ENCODE measurements at regions not wholly inside any gene's neighbourhood (a gene's known extent, or its start where the extent isn't known, plus 50 kb on each side); places are given as distances from the start of the nearest gene placed in this dataset.

DNA sequence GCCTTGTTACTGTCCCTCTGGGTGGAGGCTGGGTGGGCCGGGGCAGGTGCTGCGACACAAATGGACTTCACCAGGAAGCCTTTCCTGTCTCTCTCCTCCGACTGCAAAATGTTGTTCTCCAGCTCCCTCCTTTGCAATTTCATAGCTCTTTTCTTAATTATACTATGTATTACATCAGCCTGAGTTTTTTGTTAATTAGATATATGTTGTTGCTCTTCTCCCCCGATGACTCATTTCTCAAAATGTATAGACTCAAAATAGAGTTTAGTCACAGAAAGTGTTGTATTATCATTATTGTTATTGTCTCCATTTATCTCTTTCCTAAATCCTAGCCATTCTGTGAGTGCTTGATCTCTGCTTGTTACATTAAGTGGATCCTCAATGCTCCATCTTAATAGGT is 122.4 kb upstream of the OSMR start:
- Histone ChIP-seq H3K27me3 (ENCODE audit: control insufficient read depth in 2 of 2, insufficient read depth in 2 of 2, low read length in 2 of 2) (peaks cover 0 to 2% of the 10 kb centered on the region in 2 experiments), H3K9me1 (replicated peaks; ENCODE audit: control insufficient read depth, extremely low read depth, insufficient read depth, low read length) (no peaks in the 10 kb centered on the region), H2AFZ (ENCODE audit: low read depth, low read length) (no peak overlapping the region), H3K27ac (ENCODE audit: insufficient read depth, low read depth, low read length) (no peak overlapping the region), H3K4me3 (replicated peaks in 1 of 3; ENCODE audit: insufficient read depth in 1 of 3, low read depth in 1 of 3, low read length in 3 of 3) (no peak overlapping the region), H3K4me2 (ENCODE audit: insufficient read depth, low read length) (no peak overlapping the region), H3K9me3 (replicated peaks; ENCODE audit: control insufficient read depth, insufficient read depth, low read length) (no peaks in the 10 kb centered on the region), H3K9ac (replicated peaks; ENCODE audit: extremely low read depth, insufficient read depth, low read length) (no peak overlapping the region), H3K36me3 (ENCODE audit: control insufficient read depth in 2 of 2, extremely low read depth in 1 of 2, insufficient read depth in 2 of 2, low read length in 2 of 2) (no peaks in the 10 kb centered on the region), H3K4me1 (ENCODE audit: control insufficient read depth, extremely low read depth, insufficient read depth, low read length) (no peaks in the 10 kb centered on the region), H3K79me2 (ENCODE audit: control insufficient read depth, insufficient read depth, low read length) (no peaks in the 10 kb centered on the region), H4K20me1 (replicated peaks; ENCODE audit: control insufficient read depth, extremely low read depth, insufficient read depth, low read length) (no peaks in the 10 kb centered on the region)
- DNase-seq (ENCODE audit: low read depth, low spot score): no peak
- ChIA-PET CTCF (no interaction called here), POLR2A (no interaction called here)
- BruUV-seq (replicated peaks): no TSS peak
- intact Hi-C loops (cut with micrococcal nuclease) (no loop called here), dilution Hi-C loops (cut with MboI; ENCODE audit: extremely low pct_ligation_motif_present, low sequenced_read_pairs) (no loop called here)
- no peak for FAIRE-seq
- no peak for TF ChIP-seq POLR2A (IDR thresholded peaks at IDR 0.05; ENCODE audit: low read depth, low read length)
- no peak for TF ChIP-seq CTCF (IDR thresholded peaks at IDR 0.05; ENCODE audit: extremely low read depth in 1 of 2, insufficient read depth in 1 of 2, low read depth in 1 of 2, low read length in 2 of 2)
- no peak for TF ChIP-seq GATA2 (IDR thresholded peaks at IDR 0.05; ENCODE audit: insufficient read depth, insufficient read length, low read depth, low read length)
- TF ChIP-seq EZH2 (IDR thresholded peaks at IDR 0.05; ENCODE audit: borderline replicate concordance, low read depth, low read length, severe bottlenecking): no peak
- TF ChIP-seq, protein P1, sequence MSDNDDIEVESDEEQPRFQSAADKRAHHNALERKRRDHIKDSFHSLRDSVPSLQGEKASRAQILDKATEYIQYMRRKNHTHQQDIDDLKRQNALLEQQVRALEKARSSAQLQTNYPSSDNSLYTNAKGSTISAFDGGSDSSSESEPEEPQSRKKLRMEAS (IDR thresholded peaks at IDR 0.05; ENCODE audit: insufficient read depth, insufficient read length): no peak
- TF ChIP-seq JUN (IDR thresholded peaks at IDR 0.05; ENCODE audit: borderline replicate concordance, insufficient read depth, insufficient read length, low read depth): no peak
- no peak for TF ChIP-seq POLR2AphosphoS5 (IDR thresholded peaks at IDR 0.05; ENCODE audit: insufficient read depth, low read depth, low read length)
- no peak for TF ChIP-seq FOS (IDR thresholded peaks at IDR 0.05; ENCODE audit: borderline replicate concordance, insufficient read depth, low read length)
- TF ChIP-seq MYC (IDR thresholded peaks at IDR 0.05; ENCODE audit: low read depth, low read length): no peak
